ENCODE measurements at regions not wholly inside any gene's neighbourhood (a gene's known extent, or its start where the extent isn't known, plus 50 kb on each side); places are given as distances from the start of the nearest gene placed in this dataset.

DNA sequence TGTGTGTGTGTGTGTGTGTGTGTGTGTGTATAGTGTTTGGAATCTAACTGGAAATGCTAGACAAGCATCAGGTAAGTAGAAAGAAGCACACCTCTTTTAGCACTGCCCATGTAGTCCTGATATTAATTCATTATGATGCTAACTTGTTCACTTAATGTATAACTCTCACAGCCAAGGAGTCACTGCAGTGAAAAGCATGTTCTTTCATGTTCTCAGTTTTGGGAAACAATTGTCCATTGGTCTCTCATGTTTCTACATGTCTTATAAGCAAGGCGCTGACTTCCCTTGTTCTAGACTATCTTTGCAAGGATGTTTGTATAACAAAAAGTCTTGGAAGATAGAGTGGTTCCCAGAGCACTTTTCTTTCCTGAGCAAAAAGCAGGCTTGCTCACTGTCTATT is 148.8 kb upstream of the TNPO1 start:
- Histone ChIP-seq H3K4me1 (ENCODE audit: low read depth) (no peaks in the 10 kb centered on the region), H3K36me3 (ENCODE audit: low read depth) (no peaks in the 10 kb centered on the region), H3K4me3 (no peak overlapping the region), H3K9me3 (no peaks in the 10 kb centered on the region)
- DNase-seq (no peak), ATAC-seq (no peak)
- intact Hi-C loops (cut with DNase I, micrococcal nuclease): no loop called here
- TF ChIP-seq, protein P1, sequence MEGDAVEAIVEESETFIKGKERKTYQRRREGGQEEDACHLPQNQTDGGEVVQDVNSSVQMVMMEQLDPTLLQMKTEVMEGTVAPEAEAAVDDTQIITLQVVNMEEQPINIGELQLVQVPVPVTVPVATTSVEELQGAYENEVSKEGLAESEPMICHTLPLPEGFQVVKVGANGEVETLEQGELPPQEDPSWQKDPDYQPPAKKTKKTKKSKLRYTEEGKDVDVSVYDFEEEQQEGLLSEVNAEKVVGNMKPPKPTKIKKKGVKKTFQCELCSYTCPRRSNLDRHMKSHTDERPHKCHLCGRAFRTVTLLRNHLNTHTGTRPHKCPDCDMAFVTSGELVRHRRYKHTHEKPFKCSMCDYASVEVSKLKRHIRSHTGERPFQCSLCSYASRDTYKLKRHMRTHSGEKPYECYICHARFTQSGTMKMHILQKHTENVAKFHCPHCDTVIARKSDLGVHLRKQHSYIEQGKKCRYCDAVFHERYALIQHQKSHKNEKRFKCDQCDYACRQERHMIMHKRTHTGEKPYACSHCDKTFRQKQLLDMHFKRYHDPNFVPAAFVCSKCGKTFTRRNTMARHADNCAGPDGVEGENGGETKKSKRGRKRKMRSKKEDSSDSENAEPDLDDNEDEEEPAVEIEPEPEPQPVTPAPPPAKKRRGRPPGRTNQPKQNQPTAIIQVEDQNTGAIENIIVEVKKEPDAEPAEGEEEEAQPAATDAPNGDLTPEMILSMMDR (IDR thresholded peaks at IDR 0.05): no peak

DNA sequence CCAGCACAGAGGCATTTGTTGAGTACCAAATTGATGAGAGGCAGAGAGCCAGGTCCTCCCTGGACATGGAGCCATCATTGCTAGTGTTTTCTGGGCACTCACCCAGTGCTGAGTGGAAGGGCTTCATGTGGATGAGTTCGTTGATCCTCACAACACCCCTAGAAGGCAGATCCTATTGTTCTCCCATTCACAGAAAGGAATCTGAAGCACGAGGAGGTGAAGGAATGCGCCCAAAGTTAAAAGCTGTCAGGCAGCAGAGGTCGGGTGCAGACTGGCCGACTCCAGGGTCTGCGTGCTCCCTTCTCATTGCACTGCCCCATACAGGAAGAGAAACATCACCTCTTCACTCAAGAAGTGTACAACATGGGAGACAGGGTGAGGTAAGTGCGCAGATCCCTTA is 153.5 kb upstream of the TNPO1 start:
- intact Hi-C loops (cut with DNase I, micrococcal nuclease): no loop called here
- TF ChIP-seq, protein P1 (IDR thresholded peaks at IDR 0.05): no peak
- ATAC-seq: no peak

DNA sequence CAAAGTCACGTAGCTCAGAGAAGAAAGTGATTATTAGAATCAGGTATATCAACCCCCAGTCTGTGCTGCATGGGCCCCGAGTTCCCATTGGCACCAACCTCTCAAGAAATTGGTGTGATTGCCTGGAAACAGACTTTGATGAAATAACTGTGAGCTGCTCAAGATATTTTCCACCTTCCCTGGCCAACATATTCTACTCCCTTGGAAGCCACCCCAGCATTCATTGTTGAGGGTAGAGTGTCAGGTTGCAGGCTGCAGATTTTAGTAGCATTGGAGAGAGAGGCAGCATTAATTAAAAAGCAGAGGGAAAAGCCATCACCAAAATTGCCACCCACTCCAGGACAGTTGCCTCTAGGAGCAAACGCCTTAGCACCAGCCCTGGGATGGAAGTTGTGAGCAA is 154.2 kb upstream of the TNPO1 start:
- Histone ChIP-seq H3K4me3 (no peak overlapping the region), H3K9me3 (no peaks in the 10 kb centered on the region), H3K4me1 (ENCODE audit: low read depth) (no peaks in the 10 kb centered on the region), H3K36me3 (ENCODE audit: low read depth) (no peaks in the 10 kb centered on the region)
- DNase-seq: no peak
- TF ChIP-seq, protein P1 (IDR thresholded peaks at IDR 0.05): no peak
- ATAC-seq: no peak
- intact Hi-C loops (cut with DNase I, micrococcal nuclease): no loop called here

More for the DNA sequence above, 153.5 kb upstream of the TNPO1 start:
- H3K9me3 ChIP-seq: no peaks in the 10 kb centered on the region
- H3K36me3 ChIP-seq (ENCODE audit: low read depth): no peaks in the 10 kb centered on the region
- H3K4me3 ChIP-seq: no peak overlapping the region
- no peaks in the 10 kb centered on the region for H3K4me1 ChIP-seq (ENCODE audit: low read depth)
- no peak for DNase-seq

DNA sequence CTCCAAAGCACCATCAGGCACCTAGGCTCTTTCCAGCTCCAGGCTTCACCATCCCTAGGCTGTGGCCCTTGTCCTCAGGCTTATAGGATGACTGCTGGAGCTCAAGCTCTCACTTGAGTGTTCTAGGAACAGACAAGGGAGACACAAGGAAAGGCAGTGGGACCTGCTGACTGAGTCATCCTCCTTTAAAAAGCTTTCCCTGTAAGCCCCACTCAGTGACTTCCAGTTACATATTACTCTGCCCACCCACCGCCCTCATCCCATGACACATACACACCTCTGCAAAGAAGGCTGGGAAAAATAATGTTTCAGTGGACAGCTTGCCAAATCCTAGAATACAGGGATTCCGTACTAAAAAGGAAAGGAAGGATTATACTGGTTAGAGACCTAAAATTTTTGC is 154.2 kb upstream of the ZNF366 start:
- TF ChIP-seq, protein P1 (IDR thresholded peaks at IDR 0.05): no peak
- DNase-seq: no peak
- Histone ChIP-seq H3K36me3 (ENCODE audit: low read depth) (no peaks in the 10 kb centered on the region), H3K4me1 (ENCODE audit: low read depth) (no peaks in the 10 kb centered on the region), H3K9me3 (no peaks in the 10 kb centered on the region), H3K4me3 (no peak overlapping the region)
- intact Hi-C loops (cut with DNase I, micrococcal nuclease): no loop called here
- no peak for ATAC-seq

DNA sequence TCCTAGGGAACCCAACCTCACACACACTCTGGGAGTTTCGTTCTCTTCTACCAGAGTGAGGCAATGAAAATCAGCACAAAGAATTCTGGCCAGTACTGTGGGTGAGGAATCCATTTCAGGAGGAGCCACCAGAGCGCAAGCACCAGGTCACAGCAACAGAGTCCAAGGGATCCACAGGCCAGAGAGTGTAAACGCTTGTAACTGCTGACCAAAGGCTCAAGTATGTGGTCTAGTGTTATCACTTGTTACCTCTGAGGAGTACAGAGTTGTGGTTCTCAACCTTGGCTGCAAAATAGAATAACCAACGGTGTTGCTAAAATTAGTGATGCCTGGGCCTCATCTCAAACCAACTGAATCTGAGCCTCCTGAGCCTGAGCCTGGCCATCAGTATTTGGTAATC is 152.5 kb upstream of the ZNF366 start:
- no peaks in the 10 kb centered on the region for H3K36me3 ChIP-seq (ENCODE audit: low read depth)
- H3K9me3 ChIP-seq: no peaks in the 10 kb centered on the region
- H3K4me3 ChIP-seq: no peak overlapping the region
- no peaks in the 10 kb centered on the region for H3K4me1 ChIP-seq (ENCODE audit: low read depth)
- intact Hi-C loops (cut with DNase I, micrococcal nuclease): no loop called here
- DNase-seq: no peak
- TF ChIP-seq, protein P1 (IDR thresholded peaks at IDR 0.05): no peak
- ATAC-seq: no peak
